ENCODE measurements at regions not wholly inside any gene's neighbourhood (a gene's known extent, or its start where the extent isn't known, plus 50 kb on each side); places are given as distances from the start of the nearest gene placed in this dataset.

GRCh38 chr2:188138313-188138712 lies 153.4 kb upstream of the GULP1 start:
- intact Hi-C loops (cut with DNase I) = no loop called here
- ATAC-seq (no peak), DNase-seq (no peak)
- Histone ChIP-seq H3K36me3 (ENCODE audit: insufficient read depth in 1 of 2, low read depth in 1 of 2) (no peaks in the 10 kb centered on the region), H3K4me1 (no peaks in the 10 kb centered on the region), H3K27ac (no peak overlapping the region), H3K27me3 (ENCODE audit: insufficient read depth in 3 of 3, low read length in 2 of 3) (no peaks in the 10 kb centered on the region), H3K4me3 (no peak overlapping the region), H3K9me3 (no peaks in the 10 kb centered on the region)
- TF ChIP-seq, protein P1, sequence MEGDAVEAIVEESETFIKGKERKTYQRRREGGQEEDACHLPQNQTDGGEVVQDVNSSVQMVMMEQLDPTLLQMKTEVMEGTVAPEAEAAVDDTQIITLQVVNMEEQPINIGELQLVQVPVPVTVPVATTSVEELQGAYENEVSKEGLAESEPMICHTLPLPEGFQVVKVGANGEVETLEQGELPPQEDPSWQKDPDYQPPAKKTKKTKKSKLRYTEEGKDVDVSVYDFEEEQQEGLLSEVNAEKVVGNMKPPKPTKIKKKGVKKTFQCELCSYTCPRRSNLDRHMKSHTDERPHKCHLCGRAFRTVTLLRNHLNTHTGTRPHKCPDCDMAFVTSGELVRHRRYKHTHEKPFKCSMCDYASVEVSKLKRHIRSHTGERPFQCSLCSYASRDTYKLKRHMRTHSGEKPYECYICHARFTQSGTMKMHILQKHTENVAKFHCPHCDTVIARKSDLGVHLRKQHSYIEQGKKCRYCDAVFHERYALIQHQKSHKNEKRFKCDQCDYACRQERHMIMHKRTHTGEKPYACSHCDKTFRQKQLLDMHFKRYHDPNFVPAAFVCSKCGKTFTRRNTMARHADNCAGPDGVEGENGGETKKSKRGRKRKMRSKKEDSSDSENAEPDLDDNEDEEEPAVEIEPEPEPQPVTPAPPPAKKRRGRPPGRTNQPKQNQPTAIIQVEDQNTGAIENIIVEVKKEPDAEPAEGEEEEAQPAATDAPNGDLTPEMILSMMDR (IDR thresholded peaks at IDR 0.05) = no peak

DNA sequence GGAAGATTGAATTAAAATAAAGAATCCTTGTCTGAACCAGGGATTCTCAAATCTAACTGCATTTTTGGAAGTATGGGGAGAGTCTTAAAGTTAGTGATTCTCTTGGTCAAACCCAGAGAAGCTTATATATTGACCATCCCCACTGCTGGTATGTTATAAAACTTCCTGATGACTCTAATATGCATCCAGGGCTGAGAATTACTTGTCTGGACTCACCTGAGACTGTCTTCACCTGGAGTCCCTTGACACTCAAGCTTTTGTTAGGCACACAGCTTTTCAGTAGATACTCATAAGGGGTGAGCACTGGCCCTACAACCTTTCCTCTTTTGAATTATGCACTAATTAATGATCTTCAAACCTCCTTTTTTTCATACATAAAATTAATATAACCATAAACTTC lies 149.6 kb upstream of the GULP1 start:
- Histone ChIP-seq H3K4me1 (no peaks in the 10 kb centered on the region), H3K27me3 (ENCODE audit: insufficient read depth in 3 of 3, low read length in 2 of 3) (no peaks in the 10 kb centered on the region), H3K4me3 (no peak overlapping the region), H3K27ac (no peak overlapping the region), H3K9me3 (no peaks in the 10 kb centered on the region), H3K36me3 (ENCODE audit: insufficient read depth in 1 of 2, low read depth in 1 of 2) (no peaks in the 10 kb centered on the region)
- TF ChIP-seq, protein P1 (IDR thresholded peaks at IDR 0.05) = no peak
- no peak for ATAC-seq
- no peak for DNase-seq
- intact Hi-C loops (cut with DNase I) = no loop called here

DNA sequence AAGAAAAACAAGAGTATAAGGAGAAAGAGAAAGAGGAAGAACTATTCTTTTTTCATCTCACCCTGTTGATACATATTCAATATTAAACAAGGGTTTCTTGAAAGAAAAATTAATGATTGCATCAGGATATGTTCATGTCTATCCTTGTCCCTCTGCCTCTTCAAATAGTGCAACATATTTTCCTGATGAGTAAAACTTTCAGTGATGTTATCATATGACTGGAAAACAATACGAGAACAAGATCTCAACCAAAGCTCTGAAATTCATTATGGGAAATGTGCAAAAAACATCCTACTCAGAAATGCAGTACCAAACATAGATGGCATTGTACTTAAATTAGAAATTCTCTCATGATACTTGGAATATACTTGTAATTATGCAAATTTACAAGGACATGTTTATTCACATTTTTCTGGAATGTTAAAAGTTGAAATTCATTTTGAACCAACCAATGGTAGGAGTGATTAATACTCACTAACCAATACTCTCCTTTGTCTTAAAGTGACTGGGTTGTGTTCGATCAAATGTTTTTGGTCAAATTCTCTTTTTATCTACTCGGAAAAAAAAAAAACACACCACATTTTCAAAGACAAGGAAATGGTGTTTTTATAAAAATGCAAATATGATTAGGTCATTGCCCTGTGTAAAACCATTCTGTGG lies 148.9 kb upstream of the GULP1 start:
- H3K9me3 ChIP-seq = no peaks in the 10 kb centered on the region
- ATAC-seq = no peak
- no peak overlapping the region for H3K4me3 ChIP-seq
- no peak for DNase-seq
- no peak overlapping the region for H3K27ac ChIP-seq
- no peaks in the 10 kb centered on the region for H3K4me1 ChIP-seq
- WGBS, 3 donors = 53 to 61% (median 55%) methylated on average over 3 of the region's 3 CpGs
- H3K27me3 ChIP-seq (ENCODE audit: insufficient read depth in 3 of 3, low read length in 2 of 3) = no peaks in the 10 kb centered on the region
- TF ChIP-seq, protein P1 (IDR thresholded peaks at IDR 0.05) = no peak
- intact Hi-C loops (cut with DNase I) = no loop called here
- no peaks in the 10 kb centered on the region for H3K36me3 ChIP-seq (ENCODE audit: insufficient read depth in 1 of 2, low read depth in 1 of 2)

- Histone ChIP-seq H3K4me3 (no peak overlapping the region), H3K36me3 (ENCODE audit: insufficient read depth in 1 of 2, low read depth in 1 of 2) (no peaks in the 10 kb centered on the region), H3K9me3 (no peaks in the 10 kb centered on the region), H3K27me3 (ENCODE audit: insufficient read depth in 3 of 3, low read length in 2 of 3) (no peaks in the 10 kb centered on the region), H3K4me1 (no peaks in the 10 kb centered on the region), H3K27ac (no peak overlapping the region)
- WGBS, 3 donors = 0 to 37% (median 3%) methylated on average over 1 of the region's 1 CpG
- intact Hi-C loops (cut with DNase I) = no loop called here
- no peak for DNase-seq
- no peak for ATAC-seq
- TF ChIP-seq, protein P1 (IDR thresholded peaks at IDR 0.05) = no peak
Observed at GRCh38 chr2:188145885-188146284, 145.8 kb upstream of the GULP1 start.

- Histone ChIP-seq H3K27me3 (ENCODE audit: insufficient read depth in 3 of 3, low read length in 2 of 3) (no peaks in the 10 kb centered on the region), H3K27ac (no peak overlapping the region), H3K4me3 (no peak overlapping the region), H3K36me3 (ENCODE audit: insufficient read depth in 1 of 2, low read depth in 1 of 2) (no peaks in the 10 kb centered on the region), H3K9me3 (no peaks in the 10 kb centered on the region), H3K4me1 (no peaks in the 10 kb centered on the region)
- WGBS, 3 donors = 34 to 51% (median 34%) methylated on average over 1 of the region's 1 CpG
- TF ChIP-seq, protein P1 (IDR thresholded peaks at IDR 0.05) = no peak
- intact Hi-C loops (cut with DNase I) = no loop called here
- no peak for ATAC-seq
- no peak for DNase-seq
Observed at GRCh38 chr2:188146888-188147287, 144.8 kb upstream of the GULP1 start.
